GM12878 (cell line): ENCODE measurements at regions not wholly inside any gene's neighbourhood (a gene's known extent, or its start where the extent isn't known, plus 50 kb on each side); places are given as distances from the start of the nearest gene placed in this dataset.
"Not testable (repeated sequence)": the region's sequence is repeated elsewhere in the genome, so short reads cannot be mapped to it uniquely, and the experiment has no call there.

Source experiments
- ATAC-seq: fragments of 200-7000 bp; cut with Tn5 transposase; 3 replicates; pipeline ENCODE4 v1.9.1; 2020; ENCODE audit warnings: mild to moderate bottlenecking, moderate library complexity
- BruUV-seq: library from RNA; stranded (reverse); fragments of 400-500 nt; replicated peaks from 2 replicates; lab custom pipeline; 2021; lab: Mats Ljungman, UMichigan
- CTCF ChIA-PET: fragments of 300-600 bp; sonication (Branson Sonifier 250); formaldehyde crosslinking; extraction: SDS; loops from one replicate; lab custom pipeline; 2021; ENCODE audit warnings: inconsistent platforms; lab: Yijun Ruan, JAX
- POLR2A ChIA-PET: fragments of 350-600 bp; formaldehyde crosslinking; extraction: SDS; loops from one replicate; lab custom pipeline; 2021; ENCODE audit warnings: inconsistent platforms; lab: Charles Lee
- RAD21 ChIA-PET: fragments of 300-600 bp; sonication (Branson Sonifier 250); formaldehyde crosslinking; loops from one replicate; lab custom pipeline; 2023; ENCODE audit warnings: antibody characterized with exemption; ENCODE audit not compliant: unreplicated experiment; lab: Charles Lee
- SMC1A ChIA-PET: fragments of 300-600 bp; sonication (Branson Sonifier 250); formaldehyde crosslinking; loops from one replicate; lab custom pipeline; 2023; ENCODE audit not compliant: unreplicated experiment, uncharacterized antibody; lab: Charles Lee
- DNase-seq: peaks from one replicate; pipeline ENCODE4 v3.0.0-alpha.2; 2011; ENCODE audit warnings: low read depth, low spot score
- FAIRE-seq: peaks from 3 replicates; lab custom pipeline; 2011; peaks lifted over from hg19 to GRCh38; lab: Jason Lieb, UNC
- H2AFZ ChIP-seq: 2 replicates; pipeline ENCODE4 v1.6.0; 2011; ENCODE audit warnings: low read depth, low read length, control low read depth; ENCODE audit not compliant: control insufficient read depth
- H3K27ac ChIP-seq: 2 replicates; pipeline ENCODE4 v1.5.1; 2011; ENCODE audit warnings: control low read depth; ENCODE audit not compliant: control insufficient read depth, insufficient read depth
- H3K27me3 ChIP-seq, 2 experiments: replicated peaks in 1 of 2; 2 replicates each; pipeline versions ENCODE4 v1.6.0 to v1.6.1; 2011; ENCODE audit warnings: low read length in 1 of 2; ENCODE audit not compliant: control insufficient read depth in 2 of 2, insufficient read depth in 2 of 2
- H3K36me3 ChIP-seq, 2 experiments: 2 replicates each; pipeline ENCODE4 v1.5.1; 2011; ENCODE audit warnings: low read length in 1 of 2; ENCODE audit not compliant: control insufficient read depth in 2 of 2, insufficient read depth in 2 of 2
- H3K4me1 ChIP-seq: 2 replicates; pipeline ENCODE4 v1.6.1; 2011; ENCODE audit warnings: mild to moderate bottlenecking, low read length, moderate library complexity, mixed read lengths; ENCODE audit not compliant: control insufficient read depth, insufficient read depth
- H3K4me2 ChIP-seq: 2 replicates; pipeline ENCODE4 v1.6.0; 2011; ENCODE audit warnings: control low read depth; ENCODE audit not compliant: control insufficient read depth, insufficient read depth
- H3K4me3 ChIP-seq: fragments of 200-600 bp; sonication (generic); 2 replicates; pipeline ENCODE4 v1.5.1; 2016
- H3K79me2 ChIP-seq: 2 replicates; pipeline ENCODE4 v1.6.0; 2011; ENCODE audit warnings: low read length; ENCODE audit not compliant: control insufficient read depth, insufficient read depth
- H3K9ac ChIP-seq: 2 replicates; pipeline ENCODE4 v1.8.0; 2011; ENCODE audit warnings: low read length, control low read depth, mixed read lengths; ENCODE audit not compliant: control insufficient read depth, insufficient read depth
- H3K9me3 ChIP-seq: replicated peaks from 3 replicates; pipeline ENCODE4 v1.5.1; 2011; ENCODE audit warnings: mild to moderate bottlenecking, low read length; ENCODE audit not compliant: control insufficient read depth, insufficient read depth
- H4K20me1 ChIP-seq: 2 replicates; pipeline ENCODE4 v1.6.0; 2011; ENCODE audit not compliant: control insufficient read depth, insufficient read depth
- CBX5 ChIP-seq: sonication (generic); IDR thresholded peaks from 2 replicates; pipeline ENCODE4 v1.6.1; 2016; ENCODE audit warnings: low read depth, moderate library complexity, mild to moderate bottlenecking, inconsistent platforms
- CEBPB ChIP-seq, 2 experiments: fragments of 150-350 bp in 1 of 2; IDR thresholded peaks; 2 replicates each; pipeline ENCODE4 v1.6.1; 2012 to 2014; ENCODE audit warnings: low read depth in 2 of 2, low read length in 2 of 2, borderline replicate concordance in 1 of 2, inconsistent platforms in 1 of 2
- CHD1 ChIP-seq: IDR thresholded peaks from 2 replicates; pipeline ENCODE4 v1.6.1; 2012; ENCODE audit warnings: low read depth, low read length, improper control_type of control experiment
- CTCF ChIP-seq, 3 experiments: IDR thresholded peaks in 2 of 3; conservative IDR thresholded peaks in 1 of 3; 2 replicates each; pipeline ENCODE4 v1.5.1; 2011; ENCODE audit warnings: low read depth in 3 of 3, low read length in 3 of 3, mild to moderate bottlenecking in 3 of 3, control low read depth in 2 of 3, moderate library complexity in 2 of 3, inconsistent platforms in 1 of 3, mixed read lengths in 1 of 3; ENCODE audit not compliant: control insufficient read depth in 2 of 3, insufficient read depth in 1 of 3; ENCODE audit errors: extremely low read depth in 1 of 3
- GABPA ChIP-seq: IDR thresholded peaks from 2 replicates; pipeline ENCODE4 v1.6.1; 2014; ENCODE audit warnings: antibody characterized with exemption, low read depth, mild to moderate bottlenecking, inconsistent platforms
- HDAC6 ChIP-seq: fragments of 200-600 bp; sonication (generic); IDR thresholded peaks from one replicate; pipeline ENCODE4 v1.8.0; 2017; ENCODE audit warnings: antibody characterized with exemption; ENCODE audit not compliant: unreplicated experiment
- HDGF ChIP-seq: fragments of 450-650 bp; IDR thresholded peaks from 2 replicates; pipeline ENCODE4 v1.6.1; 2016; ENCODE audit warnings: antibody characterized with exemption
- KDM1A ChIP-seq: fragments of 200-600 bp; sonication (generic); IDR thresholded peaks from 2 replicates; pipeline ENCODE4 v1.6.1; 2016; ENCODE audit warnings: borderline replicate concordance
- MEF2B ChIP-seq: fragments of 450-650 bp; IDR thresholded peaks from 2 replicates; pipeline ENCODE4 v1.6.1; 2018; ENCODE audit warnings: mild to moderate bottlenecking, moderate library complexity; ENCODE audit not compliant: partially characterized antibody, poor library complexity, severe bottlenecking
- MLLT1 ChIP-seq: fragments of 450-650 bp; IDR thresholded peaks from 2 replicates; pipeline ENCODE4 v1.6.1; 2016; ENCODE audit warnings: mild to moderate bottlenecking
- PAX5 ChIP-seq: IDR thresholded peaks from 2 replicates; pipeline ENCODE4 v1.6.1; 2011; ENCODE audit warnings: low read depth, low read length, borderline replicate concordance
- POLR2A ChIP-seq: IDR thresholded peaks from 2 replicates; pipeline ENCODE4 v1.6.1; 2011; ENCODE audit warnings: low read depth, mild to moderate bottlenecking, low read length
- POLR2AphosphoS5 ChIP-seq: IDR thresholded peaks from 2 replicates; pipeline ENCODE4 v1.6.1; 2011; ENCODE audit warnings: mild to moderate bottlenecking, low read length, inconsistent platforms
- SMAD1 ChIP-seq: fragments of 450-650 bp; IDR thresholded peaks from 2 replicates; pipeline ENCODE4 v1.6.1; 2018; ENCODE audit warnings: mild to moderate bottlenecking, low read depth; ENCODE audit not compliant: partially characterized antibody
- TARDBP ChIP-seq: IDR thresholded peaks from 2 replicates; pipeline ENCODE4 v1.6.1; 2016; ENCODE audit warnings: borderline replicate concordance
- WGBS: methylation state at CpG from one replicate; pipeline ENCODE4 v1.1.6; 2016; ENCODE audit warnings: low lambda C conversion rate; ENCODE audit not compliant: insufficient replicate concordance, insufficient coverage; ENCODE audit errors: missing lambda C conversion rate; 5-methylcytosine and 5-hydroxymethylcytosine counted together
- in situ Hi-C: fragments of 300-500 bp; cut with MboI; formaldehyde crosslinking; loops from 9 replicates; pipeline ENCODE4 v1.14.3; 2018; ENCODE audit warnings: mixed read lengths
- intact Hi-C: fragments of 100-400 bp; cut with micrococcal nuclease; formaldehyde crosslinking; loops from one replicate; pipeline ENCODE4 v1.14.2; 2022; ENCODE audit not compliant: unreplicated experiment

- TF ChIP-seq TARDBP, result no peak
Observed at GRCh38 chr2:138312061-138312460, 189.5 kb upstream of the SPOPL start (continued).

- H3K4me3 ChIP-seq, SMC1A ChIA-PET, in situ Hi-C loops, H4K20me1 ChIP-seq, H3K79me2 ChIP-seq, DNase-seq, FAIRE-seq, H3K4me2 ChIP-seq, BruUV-seq, H3K4me1 ChIP-seq, H3K27ac ChIP-seq, H3K27me3 ChIP-seq, ATAC-seq, H3K9me3 ChIP-seq, intact Hi-C loops, POLR2A ChIA-PET, RAD21 ChIA-PET, H2AFZ ChIP-seq, H3K36me3 ChIP-seq, CTCF ChIA-PET, H3K9ac ChIP-seq: not testable (repeated sequence)
Observed at GRCh38 chr2:138315619-138316018, 186.0 kb upstream of the SPOPL start.

- no peaks in the 10 kb centered on the region for H3K27me3 ChIP-seq
- in situ Hi-C loops, result no loop called here
- H3K9ac ChIP-seq, result no peak overlapping the region
- DNase-seq (no peak), ATAC-seq (no peak), FAIRE-seq (no peak)
- no peaks in the 10 kb centered on the region for H3K79me2 ChIP-seq
- H2AFZ ChIP-seq, result no peak overlapping the region
- no peak overlapping the region for H3K4me2 ChIP-seq
- H3K9me3 ChIP-seq, result no peaks in the 10 kb centered on the region; the same call in 2 of the 3 replicates
- CTCF ChIA-PET, result no interaction called here
- H4K20me1 ChIP-seq, result no peaks in the 10 kb centered on the region
- no peaks in the 10 kb centered on the region for H3K36me3 ChIP-seq
- intact Hi-C loops, result no loop called here
- RAD21 ChIA-PET, result no interaction called here
- BruUV-seq, result no TSS peak
- POLR2A ChIA-PET, result no interaction called here
- no peak overlapping the region for H3K27ac ChIP-seq
- WGBS, result 3% methylated on average over 2 of the region's 2 CpGs
- TF ChIP-seq HDGF, result no peak
- no peak for TF ChIP-seq MEF2B
- no peak for TF ChIP-seq CTCF (IDR thresholded peaks at IDR 0.05 in 2 of 3, conservative IDR thresholded peaks at IDR 0.05 in 1 of 3; ENCODE audit: control insufficient read depth in 2 of 3, extremely low read depth in 1 of 3, insufficient read depth in 1 of 3, low read depth in 3 of 3, low read length in 3 of 3)
- TF ChIP-seq SMAD1, result no peak
- no peak for TF ChIP-seq CBX5
- TF ChIP-seq GABPA, result no peak
- no peak for TF ChIP-seq POLR2A
- TF ChIP-seq KDM1A, result no peak
- no peak for TF ChIP-seq CEBPB (IDR thresholded peaks at IDR 0.05; ENCODE audit: borderline replicate concordance in 1 of 2, low read depth in 2 of 2, low read length in 2 of 2)
- TF ChIP-seq CHD1, result no peak
- no peak for TF ChIP-seq PAX5
- no peak for TF ChIP-seq POLR2AphosphoS5
- TF ChIP-seq MLLT1, result no peak
- TF ChIP-seq HDAC6, result no peak
- no peak for TF ChIP-seq TARDBP
- H3K4me3 ChIP-seq, result no peak overlapping the region
- SMC1A ChIA-PET, result no interaction called here
- no peaks in the 10 kb centered on the region for H3K4me1 ChIP-seq
Observed at GRCh38 chr2:138319616-138320015, 182.0 kb upstream of the SPOPL start.
